BLaER1 treated with 17β-estradiol and CSF1 and Interleukin-3, amounts not matched to agents 10 nM and 100 nM (cell line): ENCODE measurements at regions not wholly inside any gene's neighbourhood (a gene's known extent, or its start where the extent isn't known, plus 50 kb on each side); places are given as distances from the start of the nearest gene placed in this dataset.

ENCODE experiments used
- H3K27ac ChIP-seq, 11 experiments: shearing (Covaris generic); formaldehyde crosslinking; 2 replicates each; pipeline ENCODE4 v1.8.1; 2022
- H3K27me3 ChIP-seq, 11 experiments: shearing (Covaris generic); formaldehyde crosslinking; 2 replicates each; pipeline ENCODE4 v1.8.1; 2022
- H3K36me3 ChIP-seq, 11 experiments: shearing (Covaris generic); formaldehyde crosslinking; 2 replicates each; pipeline ENCODE4 v1.8.1; 2022
- H3K4me1 ChIP-seq, 10 experiments: shearing (Covaris generic); formaldehyde crosslinking; 2 replicates each; pipeline ENCODE4 v1.8.1; 2022
- H3K4me2 ChIP-seq, 11 experiments: shearing (Covaris generic); formaldehyde crosslinking; 2 replicates each; pipeline ENCODE4 v1.8.1; 2022
- H3K4me3 ChIP-seq, 10 experiments: shearing (Covaris generic); formaldehyde crosslinking; 2 replicates each; pipeline ENCODE4 v1.8.1; 2022
- H3K9ac ChIP-seq, 11 experiments: shearing (Covaris generic); formaldehyde crosslinking; 2 replicates each; pipeline ENCODE4 v1.8.1; 2022
- H3K9me3 ChIP-seq, 11 experiments: shearing (Covaris generic); formaldehyde crosslinking; replicated peaks in 1 of 11; 2 replicates each; pipeline ENCODE4 v1.8.1; 2022
- H4K20me1 ChIP-seq, 11 experiments: shearing (Covaris generic); formaldehyde crosslinking; 2 replicates each; pipeline ENCODE4 v1.8.1; 2022
- Cebpa-rat ChIP-seq, 11 experiments: shearing (Covaris generic); IDR thresholded peaks; 2 replicates each; pipeline ENCODE4 v1.8.1; 2022

GRCh38 chr2:3054066-3054465, 323.6 kb downstream of the EIPR1 start:
- Histone ChIP-seq H3K27me3 (no peaks in the 10 kb centered on the region), H4K20me1 (0 out of 22 replicates have a peak, but pooled peaks cover 0 to 3% (median 0%) of the 10 kb centered on the region in 11 experiments), H3K4me1 (peaks cover 7 to 34% (median 21%) of the 10 kb centered on the region in 10 experiments; a peak in 18 of 20 replicates), H3K9ac (no peak overlapping the region), H3K4me2 (no peak overlapping the region), H3K4me3 (no peak overlapping the region), H3K36me3 (no peaks in the 10 kb centered on the region), H3K9me3 (peaks cover 0 to 12% (median 0%) of the 10 kb centered on the region in 11 experiments; a peak in 1 of 22 replicates), H3K27ac (no peak overlapping the region)
- no peak for TF ChIP-seq Cebpa-rat (IDR thresholded peaks at IDR 0.05)

- no peaks in the 10 kb centered on the region for H3K27me3 ChIP-seq
- H3K9ac ChIP-seq, result no peak overlapping the region
- H3K4me2 ChIP-seq, result peak overlapping the region; percentile 1 to 67 (median 46); a peak in 15 of 22 replicates
- no peaks in the 10 kb centered on the region for H3K36me3 ChIP-seq
- TF ChIP-seq Cebpa-rat (IDR thresholded peaks at IDR 0.05), result no peak; a peak in 1 of 22 replicates
- peaks cover 0 to 21% (median 12%) of the 10 kb centered on the region in 10 experiments; a peak in 17 of 20 replicates for H3K4me1 ChIP-seq
- peak overlapping the region in 1 of 11 experiments; percentile 19; a peak in 1 of 22 replicates for H3K27ac ChIP-seq
- no peak overlapping the region for H3K4me3 ChIP-seq
- peaks cover 0 to 9% (median 0%) of the 10 kb centered on the region in 11 experiments; a peak in 1 of 22 replicates for H3K9me3 ChIP-seq
- 0 out of 22 replicates have a peak, but pooled peaks cover 0 to 3% (median 0%) of the 10 kb centered on the region in 11 experiments for H4K20me1 ChIP-seq
Observed at GRCh38 chr2:3051266-3051665, 326.4 kb downstream of the EIPR1 start.

DNA sequence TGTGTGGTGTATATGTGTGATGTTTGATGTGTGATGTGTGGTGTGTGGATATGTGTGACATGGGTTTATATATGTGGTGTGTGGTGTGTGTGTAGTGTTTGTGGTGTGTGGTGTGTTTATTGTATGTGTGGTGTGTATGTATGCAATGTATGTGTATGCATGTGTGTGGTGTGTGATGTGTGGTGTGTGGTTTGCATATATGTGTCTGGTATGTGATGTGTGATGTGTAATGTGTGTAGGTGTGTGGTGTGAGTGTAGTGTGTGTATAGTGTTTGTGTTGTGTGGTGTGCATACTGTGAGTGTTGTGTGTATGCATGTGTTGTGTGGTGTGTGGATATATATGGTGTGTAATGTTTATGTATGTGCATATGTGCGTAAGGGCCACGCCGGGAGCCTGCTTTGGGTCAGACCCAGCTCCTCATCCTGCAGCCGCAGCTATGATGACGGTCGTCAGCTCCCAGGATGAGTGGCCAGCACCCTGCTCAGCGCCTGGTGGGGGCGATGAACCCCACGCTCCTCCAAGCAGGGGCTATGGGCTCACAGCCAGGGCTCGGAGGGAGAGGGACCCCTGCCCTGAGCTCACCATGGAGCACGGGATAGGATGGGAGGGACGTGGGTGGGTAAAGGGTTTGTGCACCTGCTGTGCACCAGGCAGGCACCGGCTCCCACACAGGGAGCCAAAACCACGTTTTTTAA, 331.3 kb downstream of the EIPR1 start:
- H3K4me2 ChIP-seq, result no peak overlapping the region
- H3K9me3 ChIP-seq, result peaks cover 0 to 6% (median 0%) of the 10 kb centered on the region in 11 experiments; a peak in 2 of 22 replicates
- H3K4me3 ChIP-seq, result no peak overlapping the region
- H3K4me1 ChIP-seq, result peaks cover 21 to 47% (median 40%) of the 10 kb centered on the region in 10 experiments
- H3K9ac ChIP-seq, result no peak overlapping the region
- no peak overlapping the region for H3K27ac ChIP-seq
- peaks cover 0 to 33% (median 10%) of the 10 kb centered on the region in 11 experiments; a peak in 13 of 22 replicates for H3K27me3 ChIP-seq
- peaks cover 0 to 7% (median 0%) of the 10 kb centered on the region in 11 experiments; a peak in 1 of 22 replicates for H4K20me1 ChIP-seq
- no peak for TF ChIP-seq Cebpa-rat (IDR thresholded peaks at IDR 0.05)
- no peaks in the 10 kb centered on the region for H3K36me3 ChIP-seq

DNA sequence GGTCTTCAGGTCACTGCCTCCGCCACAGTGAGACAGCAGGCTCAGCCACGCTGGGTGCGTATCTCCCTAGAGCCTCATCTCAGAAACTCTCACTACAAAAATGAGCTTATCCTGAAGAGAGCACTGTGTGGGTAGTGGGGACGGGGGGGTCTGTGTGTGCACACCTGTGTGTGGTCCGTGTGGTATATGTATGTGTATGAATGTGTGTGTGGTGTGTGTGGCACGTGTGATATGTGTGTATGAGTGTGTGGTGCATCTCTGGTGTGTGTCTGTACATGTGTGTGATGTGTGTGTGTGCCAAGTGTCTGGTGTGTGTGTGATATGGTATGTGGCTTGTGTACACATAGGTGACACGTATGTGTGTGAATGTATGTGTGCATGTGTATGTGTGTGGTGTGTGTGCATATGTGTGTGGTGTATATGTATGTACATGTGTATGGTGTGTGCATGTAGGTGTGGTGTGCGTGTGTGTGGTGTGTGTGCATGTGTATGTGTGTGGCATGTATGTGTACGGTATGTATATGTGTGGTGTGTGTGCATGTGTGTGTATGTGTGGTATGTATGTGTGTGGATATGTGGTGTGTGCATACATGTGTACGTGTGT, 332.2 kb downstream of the EIPR1 start:
- TF ChIP-seq Cebpa-rat (IDR thresholded peaks at IDR 0.05), result no peak
- Histone ChIP-seq H4K20me1 (peaks cover 0 to 7% (median 0%) of the 10 kb centered on the region in 11 experiments; a peak in 1 of 22 replicates), H3K27ac (no peak overlapping the region), H3K9me3 (peaks cover 0 to 6% (median 0%) of the 10 kb centered on the region in 11 experiments; a peak in 2 of 22 replicates), H3K9ac (no peak overlapping the region), H3K36me3 (no peaks in the 10 kb centered on the region), H3K4me3 (no peak overlapping the region), H3K4me2 (peak overlapping the region in 7 of 11 experiments; percentile 23 to 97 (median 55); a peak in 9 of 22 replicates), H3K27me3 (peaks cover 0 to 42% (median 10%) of the 10 kb centered on the region in 11 experiments; a peak in 13 of 22 replicates), H3K4me1 (peaks cover 17 to 50% (median 44%) of the 10 kb centered on the region in 10 experiments)

DNA sequence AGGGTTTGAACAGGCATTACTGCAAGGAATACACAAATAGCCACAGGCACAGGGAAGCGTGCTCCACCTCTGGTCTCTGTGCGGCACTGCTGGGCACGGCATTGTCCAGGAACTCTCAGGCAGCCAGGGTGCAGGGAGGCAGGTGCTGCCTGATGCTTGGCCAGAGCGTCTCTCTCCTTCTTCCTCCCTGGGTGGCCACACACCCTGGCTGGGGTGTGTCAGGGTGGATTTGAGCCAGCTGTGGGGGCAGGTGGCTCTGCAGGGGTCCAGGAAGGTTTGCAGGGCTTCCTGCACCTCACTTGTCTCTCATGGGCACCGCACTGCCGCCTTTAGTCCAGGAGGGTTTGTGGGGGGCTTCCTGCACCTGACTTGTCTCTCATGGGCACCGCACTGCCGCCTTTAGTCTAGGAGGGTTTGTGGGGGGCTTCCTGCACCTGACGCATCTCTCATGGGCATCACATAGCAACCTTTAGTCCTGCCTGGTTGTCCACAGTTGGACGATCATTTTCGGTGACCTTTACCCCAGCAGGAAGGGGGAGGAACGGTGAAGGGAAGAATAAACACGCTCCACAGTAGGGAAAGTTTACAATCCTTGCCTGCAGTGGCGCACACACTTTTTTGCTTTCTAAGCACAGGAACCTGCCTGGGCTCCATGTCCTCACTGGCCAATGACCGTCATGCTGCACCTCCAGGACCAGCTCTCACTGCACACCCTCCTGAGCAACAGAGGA, 332.9 kb downstream of the EIPR1 start:
- peaks cover 0 to 6% (median 0%) of the 10 kb centered on the region in 11 experiments; a peak in 2 of 22 replicates for H3K9me3 ChIP-seq
- peaks cover 0 to 7% (median 0%) of the 10 kb centered on the region in 11 experiments; a peak in 1 of 22 replicates for H4K20me1 ChIP-seq
- TF ChIP-seq Cebpa-rat (IDR thresholded peaks at IDR 0.05), result no peak
- H3K27me3 ChIP-seq, result peaks cover 0 to 48% (median 10%) of the 10 kb centered on the region in 11 experiments; a peak in 13 of 22 replicates
- no peaks in the 10 kb centered on the region for H3K36me3 ChIP-seq
- peak overlapping the region in 8 of 11 experiments; percentile 23 to 97 (median 48); a peak in 15 of 22 replicates for H3K4me2 ChIP-seq
- no peak overlapping the region for H3K9ac ChIP-seq
- H3K4me1 ChIP-seq, result peaks cover 17 to 55% (median 48%) of the 10 kb centered on the region in 10 experiments
- no peak overlapping the region for H3K4me3 ChIP-seq
- no peak overlapping the region for H3K27ac ChIP-seq

DNA sequence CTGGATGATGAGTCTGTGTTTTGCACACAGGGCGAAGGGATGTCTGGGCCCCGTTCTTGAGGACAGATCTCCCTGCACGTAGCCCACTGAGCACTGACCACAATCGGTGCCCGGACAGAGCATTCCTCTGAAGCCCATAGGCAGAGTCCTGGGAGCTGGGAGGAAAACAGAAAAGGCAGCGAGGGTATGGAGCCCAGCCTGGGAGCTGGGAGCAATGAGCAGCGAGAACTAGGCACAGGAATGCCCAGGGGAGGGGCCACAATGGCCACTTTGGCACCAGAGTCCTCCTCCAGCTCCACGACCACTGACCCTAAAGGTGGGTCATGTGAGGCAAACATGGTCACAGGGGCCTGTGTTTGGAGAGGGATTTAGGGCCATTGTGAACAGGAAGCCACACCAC, 333.9 kb downstream of the EIPR1 start:
- Histone ChIP-seq H3K27me3 (peaks cover 0 to 49% (median 10%) of the 10 kb centered on the region in 11 experiments; a peak in 13 of 22 replicates), H3K36me3 (no peaks in the 10 kb centered on the region), H3K27ac (no peak overlapping the region), H4K20me1 (peaks cover 0 to 7% (median 0%) of the 10 kb centered on the region in 11 experiments; a peak in 1 of 22 replicates), H3K4me3 (no peak overlapping the region), H3K9me3 (peaks cover 0 to 7% (median 0%) of the 10 kb centered on the region in 11 experiments; a peak in 3 of 22 replicates), H3K4me1 (peaks cover 17 to 57% (median 48%) of the 10 kb centered on the region in 10 experiments), H3K4me2 (peak overlapping the region in 6 of 11 experiments; percentile 30 to 97 (median 92); a peak in 10 of 22 replicates), H3K9ac (no peak overlapping the region)
- TF ChIP-seq Cebpa-rat (IDR thresholded peaks at IDR 0.05), result no peak

- H3K9ac ChIP-seq, result peak overlapping the region in 5 of 11 experiments; percentile 28 to 73 (median 56); a peak in 7 of 22 replicates
- H3K27me3 ChIP-seq, result peaks cover 0 to 49% (median 10%) of the 10 kb centered on the region in 11 experiments; a peak in 13 of 22 replicates
- H3K36me3 ChIP-seq, result no peaks in the 10 kb centered on the region
- TF ChIP-seq Cebpa-rat (IDR thresholded peaks at IDR 0.05), result no peak
- peaks cover 0 to 7% (median 0%) of the 10 kb centered on the region in 11 experiments; a peak in 1 of 22 replicates for H4K20me1 ChIP-seq
- peak overlapping the region in 3 of 10 experiments; percentile 29 to 43 (median 38); a peak in 2 of 20 replicates for H3K4me3 ChIP-seq
- H3K9me3 ChIP-seq, result peaks cover 0 to 11% (median 0%) of the 10 kb centered on the region in 11 experiments; a peak in 4 of 22 replicates
- peak overlapping the region; percentile 36 to 97 (median 86); a peak in 20 of 22 replicates for H3K4me2 ChIP-seq
- H3K4me1 ChIP-seq, result peaks cover 17 to 57% (median 48%) of the 10 kb centered on the region in 10 experiments
- H3K27ac ChIP-seq, result peak overlapping the region in 2 of 11 experiments; percentile 66 to 67; a peak in 4 of 22 replicates
Observed at GRCh38 chr2:3042601-3043585, 334.7 kb downstream of the EIPR1 start.
